Colonic mucosa (tissue), 4 donors: ENCODE measurements at regions not wholly inside any gene's neighbourhood (a gene's known extent, or its start where the extent isn't known, plus 50 kb on each side); places are given as distances from the start of the nearest gene placed in this dataset.
"Not testable (repeated sequence)": the region's sequence is repeated elsewhere in the genome, so short reads cannot be mapped to it uniquely, and the experiment has no call there.

ENCODE experiments used
- DNase-seq: peaks from one replicate; pipeline ENCODE4 v3.0.0-alpha.2; 2020
- H3K27ac ChIP-seq: fragments of 200-600 bp; one replicate; pipeline ENCODE4 v1.8.0; 2021
- H3K27me3 ChIP-seq: fragments of 200-600 bp; one replicate; pipeline ENCODE4 v1.8.0; 2021
- H3K36me3 ChIP-seq: fragments of 200-600 bp; one replicate; pipeline ENCODE4 v1.8.0; 2021
- H3K4me1 ChIP-seq: fragments of 200-600 bp; one replicate; pipeline ENCODE4 v1.8.0; 2021; ENCODE audit warnings: mild to moderate bottlenecking
- H3K4me3 ChIP-seq: fragments of 200-600 bp; one replicate; pipeline ENCODE4 v1.8.0; 2021
- H3K9ac ChIP-seq, 2 donors: one replicate each; pipeline ENCODE4 v1.7.0; 2013; ENCODE audit warnings: control low read depth in 2 of 2, low read depth in 2 of 2, low read length in 2 of 2
- H3K9me3 ChIP-seq: fragments of 200-600 bp; one replicate; pipeline ENCODE4 v1.8.0; 2021
- intact Hi-C: fragments of 100-400 bp; cut with DNase I; formaldehyde crosslinking; loops from one replicate; pipeline ENCODE4 v1.14.1; 2022
- TF ChIP-seq, protein P1 (sequence below): fragments of 200-600 bp; IDR thresholded peaks from one replicate; pipeline ENCODE4 v1.8.0; 2022; ENCODE audit warnings: antibody characterized with exemption, mild to moderate bottlenecking
- donor health status: healthy.
- donor health status: DM: no; HTN: no; CAD: no.
- donor health status: DM: no; HTN: no; CAD: no.

DNA sequence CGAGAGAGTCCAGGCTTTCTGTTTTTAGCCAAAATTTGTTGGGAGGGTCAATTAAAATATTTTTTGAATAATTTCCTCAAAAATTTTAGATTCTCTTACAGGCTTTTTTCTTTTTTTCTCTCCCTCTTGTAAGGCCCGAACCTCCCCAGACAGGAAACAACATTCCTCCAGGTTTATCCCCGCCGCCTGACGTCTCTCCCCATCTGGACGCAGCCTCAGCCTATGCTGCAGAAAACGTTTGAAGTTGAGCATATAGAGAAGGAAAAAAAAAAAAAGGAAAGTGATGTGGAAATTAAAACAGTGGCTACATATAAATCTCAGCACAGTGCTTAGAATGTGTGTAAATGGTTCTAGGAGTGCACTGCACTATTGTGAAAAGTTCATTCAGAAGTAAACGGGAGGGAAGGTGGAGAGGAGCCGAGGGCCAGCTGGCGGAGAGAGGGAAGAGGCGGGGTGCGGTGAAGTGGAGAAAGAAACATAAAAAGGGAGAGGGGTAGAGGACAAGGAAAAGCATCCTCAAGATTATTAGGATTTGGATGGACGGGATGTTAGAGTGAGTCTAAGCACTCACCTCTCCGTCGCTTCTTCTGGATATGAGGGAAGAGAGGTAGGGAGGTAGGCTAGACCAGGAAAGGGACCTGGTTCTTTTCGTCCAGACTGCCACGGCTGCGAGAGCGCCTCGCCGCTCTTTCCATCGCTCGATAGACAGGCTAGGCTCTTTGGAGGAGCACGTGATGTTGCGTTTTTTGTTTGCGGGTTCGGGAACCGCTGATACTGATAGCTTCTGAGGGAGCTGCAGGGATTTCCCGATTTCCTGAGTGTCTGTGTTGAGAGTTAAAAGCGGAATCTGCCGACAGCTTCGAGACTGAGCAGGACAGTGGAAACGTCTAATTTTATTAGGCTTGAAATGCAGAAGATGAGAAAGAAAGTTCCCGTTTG lies 98.7 kb downstream of the TRIM27 start:
- Histone ChIP-seq H3K9ac (no peak overlapping the region), H3K4me1 (no peaks in the 10 kb centered on the region), H3K36me3 (no peaks in the 10 kb centered on the region), H3K27ac (no peak overlapping the region), H3K27me3 (peaks cover 26% of the 10 kb centered on the region), H3K4me3 (no peak overlapping the region), H3K9me3 (no peaks in the 10 kb centered on the region)
- TF ChIP-seq, protein P1, sequence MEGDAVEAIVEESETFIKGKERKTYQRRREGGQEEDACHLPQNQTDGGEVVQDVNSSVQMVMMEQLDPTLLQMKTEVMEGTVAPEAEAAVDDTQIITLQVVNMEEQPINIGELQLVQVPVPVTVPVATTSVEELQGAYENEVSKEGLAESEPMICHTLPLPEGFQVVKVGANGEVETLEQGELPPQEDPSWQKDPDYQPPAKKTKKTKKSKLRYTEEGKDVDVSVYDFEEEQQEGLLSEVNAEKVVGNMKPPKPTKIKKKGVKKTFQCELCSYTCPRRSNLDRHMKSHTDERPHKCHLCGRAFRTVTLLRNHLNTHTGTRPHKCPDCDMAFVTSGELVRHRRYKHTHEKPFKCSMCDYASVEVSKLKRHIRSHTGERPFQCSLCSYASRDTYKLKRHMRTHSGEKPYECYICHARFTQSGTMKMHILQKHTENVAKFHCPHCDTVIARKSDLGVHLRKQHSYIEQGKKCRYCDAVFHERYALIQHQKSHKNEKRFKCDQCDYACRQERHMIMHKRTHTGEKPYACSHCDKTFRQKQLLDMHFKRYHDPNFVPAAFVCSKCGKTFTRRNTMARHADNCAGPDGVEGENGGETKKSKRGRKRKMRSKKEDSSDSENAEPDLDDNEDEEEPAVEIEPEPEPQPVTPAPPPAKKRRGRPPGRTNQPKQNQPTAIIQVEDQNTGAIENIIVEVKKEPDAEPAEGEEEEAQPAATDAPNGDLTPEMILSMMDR = no peak
- DNase-seq = no peak
- intact Hi-C loops = no loop called here

- Histone ChIP-seq H3K9me3 (no peaks in the 10 kb centered on the region), H3K36me3 (no peaks in the 10 kb centered on the region), H3K4me1 (no peaks in the 10 kb centered on the region), H3K27me3 (peaks cover 26% of the 10 kb centered on the region), H3K4me3 (no peak overlapping the region), H3K27ac (no peak overlapping the region), H3K9ac (no peak overlapping the region)
- no peak for DNase-seq
- TF ChIP-seq, protein P1 = no peak
- intact Hi-C loops = no loop called here
These were observed 98.0 kb downstream of the TRIM27 start for GRCh38 chr6:28825732-28826293.

GRCh38 chr6:28831683-28832082 lies 92.1 kb downstream of the TRIM27 start:
- H3K27me3 ChIP-seq, DNase-seq, H3K27ac ChIP-seq, H3K4me3 ChIP-seq, H3K4me1 ChIP-seq, H3K9ac ChIP-seq, H3K36me3 ChIP-seq, H3K9me3 ChIP-seq: not testable (repeated sequence)
- intact Hi-C loops = loop anchor here (10.0 kb wide), 1 partner anchor 153 kb away; no protein-coding TSS in a partner anchor

GRCh38 chr6:28836703-28837102 lies 87.1 kb downstream of the TRIM27 start:
- DNase-seq, H3K4me1 ChIP-seq, H3K27ac ChIP-seq, H3K36me3 ChIP-seq, H3K9ac ChIP-seq, H3K4me3 ChIP-seq, H3K9me3 ChIP-seq, H3K27me3 ChIP-seq: not testable (repeated sequence)
- intact Hi-C loops = loop anchor here (2.0 to 10.0 kb wide), 2 partner anchors 148 to 180 kb away; no protein-coding TSS in a partner anchor

GRCh38 chr6:28838289-28838633 lies 85.5 kb downstream of the TRIM27 start:
- H3K4me1 ChIP-seq = no peaks in the 10 kb centered on the region
- intact Hi-C loops = loop anchor here (2.0 to 10.0 kb wide), 2 partner anchors 59 to 147 kb away; no protein-coding TSS in a partner anchor
- TF ChIP-seq, protein P1 = no peak
- peak; percentile 80 for DNase-seq
- H3K9me3 ChIP-seq = no peaks in the 10 kb centered on the region
- H3K27me3 ChIP-seq = no peaks in the 10 kb centered on the region
- H3K36me3 ChIP-seq = no peaks in the 10 kb centered on the region
- H3K4me3 ChIP-seq = peak overlapping the region; percentile 70
- H3K27ac ChIP-seq = peak overlapping the region; percentile 75
- peak overlapping the region in 1 of 2 donors; percentile 84 for H3K9ac ChIP-seq

- H3K4me3 ChIP-seq = peak overlapping the region; percentile 70
- no peaks in the 10 kb centered on the region for H3K27me3 ChIP-seq
- peak overlapping the region; percentile 54 to 84 for H3K9ac ChIP-seq
- peak overlapping the region; percentile 75 for H3K27ac ChIP-seq
- peak; percentile 91 for DNase-seq
- TF ChIP-seq, protein P1 = peak; percentile 42
- H3K4me1 ChIP-seq = no peaks in the 10 kb centered on the region
- intact Hi-C loops = loop anchor here (2.0 to 10.0 kb wide), 2 partner anchors 58 to 146 kb away; no protein-coding TSS in a partner anchor
- H3K36me3 ChIP-seq = no peaks in the 10 kb centered on the region
- H3K9me3 ChIP-seq = no peaks in the 10 kb centered on the region
These were observed 84.9 kb downstream of the TRIM27 start for GRCh38 chr6:28838634-28839442.
